PC-3 (cell line): ENCODE measurements at regions not wholly inside any gene's neighbourhood (a gene's known extent, or its start where the extent isn't known, plus 50 kb on each side); places are given as distances from the start of the nearest gene placed in this dataset.

ENCODE experiments used
- ATAC-seq: fragments of 200-7000 bp; cut with Tn5 transposase; 2 replicates; pipeline ENCODE4 v1.9.1; 2020; ENCODE audit warnings: mild to moderate bottlenecking, moderate library complexity
- BruUV-seq: library from RNA; stranded (reverse); fragments of 400-500 nt; replicated peaks from 2 replicates; lab custom pipeline; 2021; lab: Mats Ljungman, UMichigan
- CTCF ChIA-PET: fragments of 300-600 bp; sonication (Branson Sonifier 250); formaldehyde crosslinking; loops from one replicate; lab custom pipeline; 2022; ENCODE audit warnings: antibody characterized with exemption; lab: Charles Lee
- POLR2A ChIA-PET: fragments of 300-600 bp; sonication (Branson Sonifier 250); formaldehyde crosslinking; loops from one replicate; lab custom pipeline; 2022; ENCODE audit warnings: antibody characterized with exemption; ENCODE audit not compliant: unreplicated experiment; lab: Charles Lee
- DNase-seq: peaks from one replicate; pipeline ENCODE4 v3.0.0-alpha.2; 2015
- H2AFZ ChIP-seq: fragments of 300-600 bp; sonication (generic); 2 replicates; pipeline ENCODE4 v1.6.0; 2016; ENCODE audit warnings: antibody characterized with exemption, low read length
- H3F3A ChIP-seq: fragments of 300-600 bp; sonication (generic); one replicate; pipeline ENCODE4 v1.6.0; 2017; ENCODE audit warnings: antibody characterized with exemption, low read length, control low read depth, mild to moderate bottlenecking; ENCODE audit not compliant: unreplicated experiment
- H3K27ac ChIP-seq: fragments of 300-600 bp; sonication (generic); 2 replicates; pipeline ENCODE4 v1.5.1; 2016; ENCODE audit warnings: mild to moderate bottlenecking, low read length
- H3K27me3 ChIP-seq: fragments of 300-600 bp; sonication (generic); 2 replicates; pipeline ENCODE4 v1.6.1; 2016; ENCODE audit warnings: low read length, mixed read lengths
- H3K36me3 ChIP-seq: fragments of 300-600 bp; sonication (generic); 2 replicates; pipeline ENCODE4 v1.6.1; 2016; ENCODE audit warnings: low read depth, mixed run types, low read length, mixed read lengths
- H3K4me1 ChIP-seq: fragments of 300-600 bp; sonication (generic); 2 replicates; pipeline ENCODE4 v1.5.1; 2016; ENCODE audit warnings: low read length; ENCODE audit not compliant: insufficient read depth
- H3K4me2 ChIP-seq: fragments of 300-600 bp; sonication (generic); 2 replicates; pipeline ENCODE4 v1.6.0; 2016; ENCODE audit warnings: low read length
- H3K4me3 ChIP-seq: fragments of 300-600 bp; sonication (generic); 2 replicates; pipeline ENCODE4 v1.5.1; 2016; ENCODE audit warnings: mild to moderate bottlenecking, low read length, mixed read lengths
- H3K79me2 ChIP-seq: fragments of 300-600 bp; sonication (generic); 2 replicates; pipeline ENCODE4 v1.6.1; 2017; ENCODE audit warnings: low read length, mixed read lengths
- H3K9ac ChIP-seq: fragments of 300-600 bp; sonication (generic); 2 replicates; pipeline ENCODE4 v1.6.0; 2016; ENCODE audit warnings: mild to moderate bottlenecking, low read length
- H3K9me2 ChIP-seq: fragments of 300-600 bp; sonication (generic); replicated peaks from 2 replicates; pipeline ENCODE4 v1.6.1; 2016; ENCODE audit warnings: mixed run types, low read length, mixed read lengths
- H3K9me3 ChIP-seq: fragments of 300-600 bp; sonication (generic); 2 replicates; pipeline ENCODE4 v1.6.1; 2016; ENCODE audit warnings: low read length, mixed read lengths
- H4K20me1 ChIP-seq: fragments of 300-600 bp; sonication (generic); 2 replicates; pipeline ENCODE4 v1.6.1; 2016; ENCODE audit warnings: low read length, mixed read lengths
- EZH2 ChIP-seq: fragments of 300-600 bp; sonication (generic); IDR thresholded peaks from one replicate; pipeline ENCODE4 v1.6.1; 2017; ENCODE audit warnings: antibody characterized with exemption, mild to moderate bottlenecking, low read length; ENCODE audit not compliant: unreplicated experiment
- EZH2phosphoT487 ChIP-seq: fragments of 300-600 bp; sonication (generic); IDR thresholded peaks from 2 replicates; pipeline ENCODE4 v1.6.1; 2018; ENCODE audit warnings: mild to moderate bottlenecking, antibody characterized with exemption, low read length, borderline replicate concordance
- intact Hi-C: fragments of 100-400 bp; cut with micrococcal nuclease; formaldehyde crosslinking; loops from 2 replicates; pipeline ENCODE4 v1.9.0; 2023
- TF ChIP-seq, protein P1 (sequence below): fragments of 300-600 bp; sonication (generic); conservative IDR thresholded peaks from 2 replicates; pipeline ENCODE4 v1.5.1; 2017; ENCODE audit warnings: antibody characterized with exemption, low read depth, mild to moderate bottlenecking, low read length

DNA sequence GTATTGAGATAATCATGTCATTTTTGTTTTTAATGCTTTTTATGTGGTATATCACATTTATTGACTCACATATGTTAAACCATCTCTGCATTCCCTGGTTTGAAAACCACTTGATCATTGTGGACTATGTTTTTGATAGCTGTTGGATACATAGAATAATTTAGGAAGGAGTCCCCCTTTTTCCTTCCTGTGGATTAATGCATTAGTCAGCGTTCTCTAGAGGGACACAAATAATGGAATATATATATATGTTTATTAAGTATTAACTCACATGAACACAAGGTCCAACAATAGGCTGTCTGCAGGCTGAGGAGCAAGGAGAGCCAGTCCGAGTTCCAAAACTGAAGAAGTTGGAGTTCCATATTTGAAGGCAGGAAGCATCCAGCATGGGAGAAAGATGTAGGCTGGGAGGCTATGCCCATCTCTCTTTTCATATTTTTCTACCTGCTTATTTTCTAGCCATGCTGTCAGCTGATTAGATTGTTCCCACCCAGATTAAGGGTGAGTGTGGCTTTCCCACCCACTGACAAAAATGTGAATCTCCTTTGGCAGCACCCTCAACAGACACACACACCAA is 123.8 kb downstream of the ZNF280B start:
- POLR2A ChIA-PET: no interaction called here
- no peak for ATAC-seq

DNA sequence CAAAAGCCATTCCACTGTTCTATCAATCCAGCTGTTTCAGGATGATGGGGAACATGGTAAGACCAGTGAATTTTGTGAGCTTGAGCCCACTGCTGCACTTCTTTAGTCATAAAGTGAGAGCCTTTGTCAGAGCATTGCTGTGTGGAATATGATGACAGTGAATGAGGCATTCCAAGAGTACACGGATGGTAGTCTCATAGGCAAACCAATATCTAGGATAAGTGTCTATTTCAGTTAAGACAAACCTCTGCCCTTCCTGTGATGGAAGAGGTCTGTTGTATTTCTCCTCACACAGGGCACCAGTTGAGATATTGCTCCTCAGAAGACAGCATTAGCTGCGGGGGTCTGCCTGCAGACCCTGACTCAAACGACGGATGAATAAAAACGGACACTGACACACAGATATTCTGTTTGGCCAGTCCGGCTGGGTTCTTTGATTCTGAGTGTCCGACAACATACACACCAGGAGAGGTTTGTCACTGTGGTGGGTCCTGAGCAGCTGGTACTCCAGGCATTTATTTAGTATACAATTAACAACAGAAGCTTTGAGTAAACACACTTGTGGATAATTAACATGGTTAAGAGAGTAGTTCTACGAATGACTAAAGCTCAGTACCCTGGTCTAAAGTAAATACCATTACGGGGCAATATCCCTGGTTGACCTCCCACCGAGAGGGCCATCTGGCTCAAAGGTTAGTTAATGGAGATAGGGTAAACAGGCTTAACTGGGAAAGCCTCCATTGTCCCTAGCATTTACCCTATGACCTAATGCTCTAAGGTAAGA is 121.7 kb downstream of the ZNF280B start:
- DNase-seq (no peak), ATAC-seq (no peak)
- H3K9ac ChIP-seq: no peak overlapping the region
- H3K36me3 ChIP-seq: no peaks in the 10 kb centered on the region
- H3K4me3 ChIP-seq: no peak overlapping the region
- H2AFZ ChIP-seq: no peak overlapping the region
- H3F3A ChIP-seq: no peaks in the 10 kb centered on the region
- no peaks in the 10 kb centered on the region for H3K9me3 ChIP-seq
- no peaks in the 10 kb centered on the region for H4K20me1 ChIP-seq
- ChIA-PET CTCF (no interaction called here), POLR2A (no interaction called here)
- H3K79me2 ChIP-seq: no peaks in the 10 kb centered on the region
- no peak overlapping the region for H3K27ac ChIP-seq
- no peaks in the 10 kb centered on the region for H3K4me1 ChIP-seq
- intact Hi-C loops: no loop called here
- no peak for TF ChIP-seq EZH2
- no peak for TF ChIP-seq EZH2phosphoT487
- TF ChIP-seq, protein P1, sequence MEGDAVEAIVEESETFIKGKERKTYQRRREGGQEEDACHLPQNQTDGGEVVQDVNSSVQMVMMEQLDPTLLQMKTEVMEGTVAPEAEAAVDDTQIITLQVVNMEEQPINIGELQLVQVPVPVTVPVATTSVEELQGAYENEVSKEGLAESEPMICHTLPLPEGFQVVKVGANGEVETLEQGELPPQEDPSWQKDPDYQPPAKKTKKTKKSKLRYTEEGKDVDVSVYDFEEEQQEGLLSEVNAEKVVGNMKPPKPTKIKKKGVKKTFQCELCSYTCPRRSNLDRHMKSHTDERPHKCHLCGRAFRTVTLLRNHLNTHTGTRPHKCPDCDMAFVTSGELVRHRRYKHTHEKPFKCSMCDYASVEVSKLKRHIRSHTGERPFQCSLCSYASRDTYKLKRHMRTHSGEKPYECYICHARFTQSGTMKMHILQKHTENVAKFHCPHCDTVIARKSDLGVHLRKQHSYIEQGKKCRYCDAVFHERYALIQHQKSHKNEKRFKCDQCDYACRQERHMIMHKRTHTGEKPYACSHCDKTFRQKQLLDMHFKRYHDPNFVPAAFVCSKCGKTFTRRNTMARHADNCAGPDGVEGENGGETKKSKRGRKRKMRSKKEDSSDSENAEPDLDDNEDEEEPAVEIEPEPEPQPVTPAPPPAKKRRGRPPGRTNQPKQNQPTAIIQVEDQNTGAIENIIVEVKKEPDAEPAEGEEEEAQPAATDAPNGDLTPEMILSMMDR: no peak
- no peaks in the 10 kb centered on the region for H3K9me2 ChIP-seq
- H3K27me3 ChIP-seq: peaks cover 48% of the 10 kb centered on the region
- no TSS peak for BruUV-seq
- H3K4me2 ChIP-seq: no peak overlapping the region

More for the DNA sequence above, 123.8 kb downstream of the ZNF280B start:
- H2AFZ ChIP-seq: no peak overlapping the region
- H3K9ac ChIP-seq: no peak overlapping the region
- peaks cover 43% of the 10 kb centered on the region for H3K27me3 ChIP-seq
- no peaks in the 10 kb centered on the region for H4K20me1 ChIP-seq
- no peaks in the 10 kb centered on the region for H3K9me2 ChIP-seq
- no peaks in the 10 kb centered on the region for H3K9me3 ChIP-seq
- no TSS peak for BruUV-seq
- TF ChIP-seq EZH2phosphoT487 (no peak), EZH2 (no peak)
- TF ChIP-seq, protein P1: no peak
- intact Hi-C loops: no loop called here
- no peak for DNase-seq
- CTCF ChIA-PET: no interaction called here
- no peaks in the 10 kb centered on the region for H3K4me1 ChIP-seq
- no peak overlapping the region for H3K4me3 ChIP-seq
- no peak overlapping the region for H3K4me2 ChIP-seq
- H3K27ac ChIP-seq: no peak overlapping the region
- no peaks in the 10 kb centered on the region for H3K79me2 ChIP-seq
- H3K36me3 ChIP-seq: no peaks in the 10 kb centered on the region
- H3F3A ChIP-seq: no peaks in the 10 kb centered on the region

DNA sequence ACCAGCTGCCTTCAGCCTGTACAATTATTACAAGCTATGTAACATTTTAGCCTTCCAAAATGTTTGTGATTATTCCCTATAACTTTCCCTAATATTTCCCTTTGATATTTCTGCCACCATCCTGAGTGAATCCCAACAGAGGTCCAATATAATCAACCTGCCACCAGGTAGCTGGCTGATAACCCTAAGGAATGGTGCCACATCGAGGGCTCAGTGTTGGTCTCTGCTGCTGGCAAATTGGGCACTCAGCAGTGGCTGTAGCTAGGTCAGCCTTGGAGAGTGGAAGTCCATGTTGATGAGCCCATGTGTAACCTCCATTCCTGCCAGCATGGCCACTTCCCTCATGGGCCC is 121.2 kb downstream of the ZNF280B start:
- intact Hi-C loops: no loop called here
- no peak overlapping the region for H3K9ac ChIP-seq
- no peaks in the 10 kb centered on the region for H3K9me2 ChIP-seq
- no peaks in the 10 kb centered on the region for H4K20me1 ChIP-seq
- H3K4me2 ChIP-seq: no peak overlapping the region
- BruUV-seq: no TSS peak
- no peaks in the 10 kb centered on the region for H3F3A ChIP-seq
- no peaks in the 10 kb centered on the region for H3K79me2 ChIP-seq
- ATAC-seq: no peak
- H3K4me3 ChIP-seq: no peak overlapping the region
- no peak overlapping the region for H3K27ac ChIP-seq
- H3K36me3 ChIP-seq: no peaks in the 10 kb centered on the region
- no peaks in the 10 kb centered on the region for H3K4me1 ChIP-seq
- no peak overlapping the region for H2AFZ ChIP-seq
- peaks cover 48% of the 10 kb centered on the region for H3K27me3 ChIP-seq
- CTCF ChIA-PET: no interaction called here
- TF ChIP-seq EZH2phosphoT487 (no peak), EZH2 (no peak)
- TF ChIP-seq, protein P1: no peak
- no peak for DNase-seq
- POLR2A ChIA-PET: no interaction called here
- H3K9me3 ChIP-seq: no peaks in the 10 kb centered on the region
